ENCODE measurements at regions not wholly inside any gene's neighbourhood (a gene's known extent, or its start where the extent isn't known, plus 50 kb on each side); places are given as distances from the start of the nearest gene placed in this dataset.

- POLR2A ChIA-PET (ENCODE audit: low non-redundant PET) = no interaction called here
- Histone ChIP-seq H3K9me3 (ENCODE audit: low read depth, low read length, poor library complexity, severe bottlenecking) (no peaks in the 10 kb centered on the region), H3K4me3 (ENCODE audit: low read depth, low read length, poor library complexity, severe bottlenecking) (no peak overlapping the region), H3K27me3 (replicated peaks; ENCODE audit: insufficient read depth, low read depth, low read length, poor library complexity) (no peaks in the 10 kb centered on the region), H3K4me1 (ENCODE audit: insufficient read depth, low read length, poor library complexity, severe bottlenecking) (no peaks in the 10 kb centered on the region), H3K27ac (ENCODE audit: low read depth, low read length, poor library complexity, severe bottlenecking) (no peak overlapping the region), H3K36me3 (ENCODE audit: insufficient read depth, low read length, poor library complexity, severe bottlenecking) (no peaks in the 10 kb centered on the region)
- intact Hi-C loops (cut with micrococcal nuclease; ENCODE audit: unreplicated experiment) = no loop called here
- no peak for DNase-seq (ENCODE audit: low spot score)
- CTCF ChIA-PET = no interaction called here
- TF ChIP-seq CTCF (conservative IDR thresholded peaks at IDR 0.05; ENCODE audit: low read depth, low read length) = no peak
- TF ChIP-seq EZH2 (IDR thresholded peaks at IDR 0.05; ENCODE audit: borderline replicate concordance, low read depth, low read length, poor library complexity, severe bottlenecking) = no peak
- BruUV-seq (replicated peaks) = no TSS peak
Measured at GRCh38 chr2:126784621-126785020, 114.1 kb upstream of the TEX51 start.

GRCh38 chr2:126785236-126785635, 113.5 kb upstream of the TEX51 start:
- H3K9me3 ChIP-seq (ENCODE audit: low read depth, low read length, poor library complexity, severe bottlenecking) = no peaks in the 10 kb centered on the region
- intact Hi-C loops (cut with micrococcal nuclease; ENCODE audit: unreplicated experiment) = no loop called here
- TF ChIP-seq CTCF (conservative IDR thresholded peaks at IDR 0.05; ENCODE audit: low read depth, low read length) (no peak), EZH2 (IDR thresholded peaks at IDR 0.05; ENCODE audit: borderline replicate concordance, low read depth, low read length, poor library complexity, severe bottlenecking) (no peak)
- H3K27ac ChIP-seq (ENCODE audit: low read depth, low read length, poor library complexity, severe bottlenecking) = no peak overlapping the region
- no peaks in the 10 kb centered on the region for H3K36me3 ChIP-seq (ENCODE audit: insufficient read depth, low read length, poor library complexity, severe bottlenecking)
- ChIA-PET CTCF (no interaction called here), POLR2A (ENCODE audit: low non-redundant PET) (no interaction called here)
- no peak for DNase-seq (ENCODE audit: low spot score)
- no peaks in the 10 kb centered on the region for H3K27me3 ChIP-seq (replicated peaks; ENCODE audit: insufficient read depth, low read depth, low read length, poor library complexity)
- no TSS peak for BruUV-seq (replicated peaks)
- H3K4me3 ChIP-seq (ENCODE audit: low read depth, low read length, poor library complexity, severe bottlenecking) = no peak overlapping the region
- no peaks in the 10 kb centered on the region for H3K4me1 ChIP-seq (ENCODE audit: insufficient read depth, low read length, poor library complexity, severe bottlenecking)

- Histone ChIP-seq H3K9me3 (ENCODE audit: low read depth, low read length, poor library complexity, severe bottlenecking) (no peaks in the 10 kb centered on the region), H3K4me1 (ENCODE audit: insufficient read depth, low read length, poor library complexity, severe bottlenecking) (no peaks in the 10 kb centered on the region), H3K27me3 (replicated peaks; ENCODE audit: insufficient read depth, low read depth, low read length, poor library complexity) (no peaks in the 10 kb centered on the region), H3K4me3 (ENCODE audit: low read depth, low read length, poor library complexity, severe bottlenecking) (no peak overlapping the region), H3K36me3 (ENCODE audit: insufficient read depth, low read length, poor library complexity, severe bottlenecking) (no peaks in the 10 kb centered on the region), H3K27ac (ENCODE audit: low read depth, low read length, poor library complexity, severe bottlenecking) (no peak overlapping the region)
- CTCF ChIA-PET = no interaction called here
- no TSS peak for BruUV-seq (replicated peaks)
- intact Hi-C loops (cut with micrococcal nuclease; ENCODE audit: unreplicated experiment) = no loop called here
- POLR2A ChIA-PET (ENCODE audit: low non-redundant PET) = no interaction called here
- no peak for TF ChIP-seq EZH2 (IDR thresholded peaks at IDR 0.05; ENCODE audit: borderline replicate concordance, low read depth, low read length, poor library complexity, severe bottlenecking)
- TF ChIP-seq CTCF (conservative IDR thresholded peaks at IDR 0.05; ENCODE audit: low read depth, low read length) = no peak
- DNase-seq (ENCODE audit: low spot score) = no peak
Measured at GRCh38 chr2:126785862-126786261, 112.8 kb upstream of the TEX51 start.

Measured in A673 (cell line).